Right lobe of liver (tissue), 4 donors: ENCODE measurements at regions not wholly inside any gene's neighbourhood (a gene's known extent, or its start where the extent isn't known, plus 50 kb on each side); places are given as distances from the start of the nearest gene placed in this dataset.

Experiments
- POLR2A ChIP-seq: fragments of 450-650 bp; IDR thresholded peaks from one replicate; pipeline ENCODE4 v1.6.1; 2017; ENCODE audit warnings: antibody characterized with exemption, mild to moderate bottlenecking
- TF ChIP-seq, protein P1 (sequence below), 4 donors: fragments of 200-600 bp in 3 of 4; fragments of 450-650 bp in 1 of 4; IDR thresholded peaks; one replicate each; pipeline versions ENCODE4 v1.5.1 to v1.8.0; 2016 to 2022; ENCODE audit warnings: antibody characterized with exemption in 4 of 4, mild to moderate bottlenecking in 2 of 4
- donor health status: DM: no; HTN: no; CAD: no.
- donor health status: DM: no; HTN: no; CAD: no.
- donor health status: DM: no; HTN: yes; CAD: no.

DNA sequence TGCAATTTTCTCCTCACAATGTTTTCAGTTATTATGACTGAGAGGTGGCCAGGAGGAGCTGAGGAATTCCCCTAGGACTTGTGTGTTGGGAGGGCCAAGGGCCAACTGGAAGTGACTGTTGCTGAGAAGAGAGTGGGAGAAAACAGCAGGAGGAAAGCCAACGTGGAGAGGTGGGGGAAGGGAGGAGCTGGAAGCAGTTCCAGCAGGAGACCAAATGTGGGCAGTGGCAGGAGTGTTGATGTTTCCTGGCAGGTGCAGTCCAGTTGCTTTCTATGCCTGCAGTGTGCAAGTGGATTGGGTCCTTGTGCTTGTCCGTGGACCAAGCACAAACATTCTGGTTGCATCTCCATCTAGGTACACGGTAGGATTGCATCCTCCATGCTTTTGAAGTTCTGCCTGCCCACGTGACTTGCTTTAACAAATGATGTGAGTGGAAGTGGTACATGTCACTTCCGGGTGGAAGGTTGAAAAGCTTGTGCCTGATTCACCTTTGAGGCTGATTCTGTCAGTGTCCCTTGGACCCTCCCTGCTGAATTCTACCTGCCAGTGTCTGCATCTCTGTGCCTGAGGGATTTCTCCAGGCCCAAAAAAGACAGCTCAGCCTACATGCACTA, 54.7 kb upstream of the CRHR1 start:
- TF ChIP-seq, protein P1, sequence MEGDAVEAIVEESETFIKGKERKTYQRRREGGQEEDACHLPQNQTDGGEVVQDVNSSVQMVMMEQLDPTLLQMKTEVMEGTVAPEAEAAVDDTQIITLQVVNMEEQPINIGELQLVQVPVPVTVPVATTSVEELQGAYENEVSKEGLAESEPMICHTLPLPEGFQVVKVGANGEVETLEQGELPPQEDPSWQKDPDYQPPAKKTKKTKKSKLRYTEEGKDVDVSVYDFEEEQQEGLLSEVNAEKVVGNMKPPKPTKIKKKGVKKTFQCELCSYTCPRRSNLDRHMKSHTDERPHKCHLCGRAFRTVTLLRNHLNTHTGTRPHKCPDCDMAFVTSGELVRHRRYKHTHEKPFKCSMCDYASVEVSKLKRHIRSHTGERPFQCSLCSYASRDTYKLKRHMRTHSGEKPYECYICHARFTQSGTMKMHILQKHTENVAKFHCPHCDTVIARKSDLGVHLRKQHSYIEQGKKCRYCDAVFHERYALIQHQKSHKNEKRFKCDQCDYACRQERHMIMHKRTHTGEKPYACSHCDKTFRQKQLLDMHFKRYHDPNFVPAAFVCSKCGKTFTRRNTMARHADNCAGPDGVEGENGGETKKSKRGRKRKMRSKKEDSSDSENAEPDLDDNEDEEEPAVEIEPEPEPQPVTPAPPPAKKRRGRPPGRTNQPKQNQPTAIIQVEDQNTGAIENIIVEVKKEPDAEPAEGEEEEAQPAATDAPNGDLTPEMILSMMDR (IDR thresholded peaks at IDR 0.05) = no peak
- TF ChIP-seq POLR2A = no peak
